ENCODE measurements at regions not wholly inside any gene's neighbourhood (a gene's known extent, or its start where the extent isn't known, plus 50 kb on each side); places are given as distances from the start of the nearest gene placed in this dataset.
A peak's percentile ranks its signal among the peaks of the same experiment; 100 is the strongest.
"Not testable (repeated sequence)": the region's sequence is repeated elsewhere in the genome, so short reads cannot be mapped to it uniquely, and the experiment has no call there.

DNA sequence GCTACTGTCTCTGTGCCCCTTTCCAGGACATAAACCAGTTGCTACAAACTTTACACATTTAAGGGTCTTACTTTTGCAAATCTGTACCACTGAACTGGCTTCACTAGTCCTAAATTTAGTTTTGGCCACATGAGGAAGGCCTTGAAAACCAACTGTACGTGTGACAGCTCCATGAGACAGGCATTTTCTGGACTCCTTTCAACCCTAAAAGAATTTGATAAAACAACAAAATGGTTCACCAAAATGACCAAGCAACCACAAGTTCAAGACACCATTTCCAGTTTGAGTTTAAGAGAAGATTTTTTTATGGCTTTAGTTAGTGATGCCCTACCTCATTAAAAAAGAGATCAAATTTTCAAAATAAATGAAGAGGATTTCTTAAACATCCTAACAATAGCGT, 246.4 kb downstream of the ZNF674 start:
- no peak for DNase-seq

- no peak for DNase-seq
Observed at GRCh38 chrX:46295963-46296362, 249.3 kb downstream of the ZNF674 start.

DNA sequence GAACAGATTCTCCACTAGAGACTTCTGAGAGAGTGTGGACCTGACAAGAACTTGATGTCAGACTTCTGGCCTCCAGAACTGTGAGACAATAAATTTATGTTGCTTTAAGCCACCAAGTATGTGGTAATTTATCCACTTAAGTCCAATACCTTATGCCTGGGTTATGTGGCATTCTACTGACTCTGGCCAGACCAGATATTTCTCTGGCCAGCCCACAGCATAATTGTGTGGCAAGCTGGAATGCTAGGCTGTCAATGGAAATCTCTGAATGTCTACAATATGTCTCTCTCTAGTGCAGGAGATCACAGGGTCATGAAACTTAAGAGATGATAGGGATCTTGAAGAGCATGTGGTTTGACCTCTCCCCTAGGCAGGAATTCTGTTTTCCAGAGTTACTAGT, 251.0 kb downstream of the ZNF674 start:
- no peak for DNase-seq

- no peak for DNase-seq
Observed at GRCh38 chrX:46279925-46280313, 265.3 kb downstream of the ZNF674 start.

DNA sequence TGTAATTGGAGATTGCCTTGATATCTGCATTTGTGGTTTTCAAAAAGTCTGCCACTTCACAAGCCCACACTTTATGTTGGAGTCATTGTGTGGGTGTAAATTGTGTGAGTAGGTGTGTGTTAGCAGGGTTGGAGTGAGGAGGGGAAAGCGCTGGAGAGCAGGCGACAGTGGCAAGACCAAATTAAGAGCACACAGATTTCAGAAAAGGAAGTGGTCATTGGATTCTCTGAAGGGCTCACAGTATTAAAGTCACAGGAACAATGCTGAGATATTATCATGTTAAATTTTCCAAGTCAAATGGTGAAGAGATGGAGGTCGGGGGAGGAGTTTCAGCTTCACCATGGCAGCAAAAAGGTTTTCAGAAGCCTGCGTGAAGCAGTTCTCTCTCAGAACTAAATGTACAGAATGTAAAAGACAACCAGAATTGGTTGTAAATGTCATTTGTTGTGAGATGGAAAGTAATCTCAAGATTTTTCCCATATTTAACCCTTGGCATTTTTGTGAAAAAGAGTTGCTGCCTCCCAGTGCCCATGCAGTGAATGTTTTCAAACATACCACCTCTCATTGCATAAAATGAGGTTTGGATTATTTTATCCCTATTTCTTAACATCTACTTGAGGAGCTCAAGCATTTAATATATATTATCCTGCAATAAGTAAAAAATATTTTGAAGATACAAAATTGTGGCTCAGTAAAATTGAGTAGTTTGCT, 265.9 kb downstream of the ZNF674 start:
- no peak for DNase-seq

GRCh38 chrX:46278572-46278971, 266.6 kb downstream of the ZNF674 start:
- DNase-seq, result no peak

DNA sequence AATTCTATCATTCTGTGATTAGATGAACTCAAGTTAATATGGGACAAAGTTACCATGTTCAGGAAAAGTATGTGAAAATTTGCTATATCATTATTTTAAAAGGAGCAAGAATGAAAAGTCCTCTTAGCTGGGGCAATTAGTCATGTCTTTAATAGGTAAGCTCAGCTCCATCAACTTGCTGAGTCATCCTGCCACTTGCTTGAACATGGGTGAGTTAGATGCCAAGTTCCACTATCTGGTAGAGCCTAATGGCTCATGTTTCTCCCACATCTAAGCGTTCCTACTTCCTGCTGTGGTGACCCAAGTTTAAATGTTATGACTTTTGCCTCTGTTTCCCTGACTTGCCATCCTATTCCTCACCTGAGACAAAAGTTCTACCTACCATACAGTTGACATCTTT, 276.8 kb downstream of the ZNF674 start:
- no peak for DNase-seq

- no peak for DNase-seq
Observed at GRCh38 chrX:46263494-46263893, 281.7 kb downstream of the ZNF674 start.

DNA sequence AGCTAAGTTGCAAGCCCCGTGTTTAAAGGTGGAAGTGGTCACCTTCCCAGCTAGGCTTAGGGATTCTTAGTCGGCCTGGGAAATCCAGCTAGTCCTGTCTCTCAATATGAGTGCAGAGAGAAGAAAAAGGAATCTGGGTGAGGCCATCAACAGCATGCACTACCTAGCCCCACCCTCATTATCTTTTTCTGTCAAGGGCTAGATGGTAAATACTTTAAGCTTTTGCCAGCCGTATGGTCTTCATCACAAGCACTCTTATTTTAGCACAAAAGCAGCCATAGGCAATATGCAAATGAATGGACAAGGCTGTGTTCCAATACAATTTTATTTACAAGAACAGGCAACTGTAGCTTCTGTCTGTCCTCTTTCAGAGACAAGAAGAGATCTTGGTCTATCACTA, 282.9 kb downstream of the ZNF674 start:
- DNase-seq, result no peak

- no peak for DNase-seq
Observed at GRCh38 chrX:46260499-46260898, 284.7 kb downstream of the ZNF674 start.

GRCh38 chrX:46258356-46258755, 286.9 kb downstream of the ZNF674 start:
- DNase-seq, result no peak

DNA sequence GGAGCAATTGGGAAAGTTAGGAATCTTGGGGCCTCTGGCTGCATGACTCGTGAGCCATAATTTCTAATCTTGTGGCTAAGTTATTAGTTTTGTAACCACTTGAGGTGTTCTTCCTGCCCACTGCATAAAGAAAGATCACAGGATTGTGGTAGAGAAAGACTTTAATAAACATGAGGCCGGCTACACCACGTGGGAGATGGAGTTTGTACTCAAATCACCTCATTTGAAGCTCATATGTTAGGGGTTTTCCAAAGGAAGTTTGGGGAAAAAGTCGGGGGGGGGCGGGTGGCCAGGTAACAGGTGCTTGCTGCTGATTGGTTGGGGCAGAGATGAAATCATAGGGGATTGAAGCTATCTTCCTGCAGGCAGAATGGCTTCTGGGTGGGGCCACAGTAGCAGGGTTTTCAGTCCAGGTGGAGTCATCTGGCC, 287.8 kb downstream of the ZNF674 start:
- DNase-seq, result peak; percentile 7

- DNase-seq, result no peak
Observed at GRCh38 chrX:46256875-46257274, 288.3 kb downstream of the ZNF674 start.

DNA sequence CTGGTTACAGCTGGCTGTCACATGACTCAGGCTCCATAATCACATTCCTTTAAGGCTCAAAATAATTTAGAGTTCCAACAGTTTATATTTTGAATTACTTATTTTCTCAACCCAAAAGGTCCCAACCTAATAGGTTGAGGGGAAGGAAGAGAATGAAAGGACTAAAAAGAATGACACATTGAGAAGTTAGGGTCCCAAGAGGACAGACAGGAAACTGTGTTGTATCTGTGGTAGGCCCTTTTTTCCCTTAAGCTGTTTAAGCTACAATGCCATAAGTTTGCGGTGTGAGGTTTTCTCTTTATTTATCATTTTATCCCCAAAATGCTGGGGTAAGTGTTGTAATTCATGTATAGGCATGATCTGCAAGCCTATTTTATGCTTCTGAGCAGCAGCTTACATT, 290.2 kb downstream of the ZNF674 start:
- no peak for DNase-seq

DNA sequence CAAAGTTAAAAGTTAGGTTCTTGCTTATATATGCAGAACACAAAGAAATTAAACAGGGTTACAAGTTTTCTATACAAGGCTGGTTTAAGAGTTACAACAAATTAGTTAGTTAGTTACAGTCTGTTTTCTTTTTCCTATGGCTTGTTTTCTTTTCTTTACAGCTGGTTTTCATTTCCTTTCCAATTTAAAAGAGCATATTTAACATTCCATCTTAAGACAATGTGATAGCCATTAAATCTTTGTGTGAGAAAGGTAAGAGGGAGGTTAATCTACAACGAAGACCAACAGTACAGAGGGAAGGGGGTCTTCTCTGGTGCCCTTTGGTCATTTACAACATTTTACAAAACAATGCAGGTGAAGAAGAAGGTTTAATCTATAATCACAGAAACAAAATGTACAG, 290.6 kb downstream of the ZNF674 start:
- DNase-seq, result no peak

DNA sequence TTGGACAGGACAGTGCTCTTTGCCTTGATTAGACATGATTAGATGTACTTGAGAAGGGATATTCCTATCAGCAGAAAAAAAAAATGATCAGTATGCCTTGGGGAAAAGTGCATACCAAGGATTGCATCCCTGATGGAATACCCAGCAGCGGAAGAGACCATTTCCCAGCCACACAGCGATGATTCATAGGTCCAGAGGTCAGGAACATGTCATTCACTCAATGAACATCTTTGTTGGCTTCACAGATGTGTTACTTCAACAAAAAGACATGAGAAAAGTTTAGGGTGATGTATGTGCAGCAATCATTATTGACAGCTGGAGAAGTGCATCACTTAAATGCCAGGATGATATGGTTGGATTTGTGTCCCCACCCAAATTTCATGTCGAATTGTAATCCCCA, 293.5 kb downstream of the ZNF674 start:
- no peak for DNase-seq

DNA sequence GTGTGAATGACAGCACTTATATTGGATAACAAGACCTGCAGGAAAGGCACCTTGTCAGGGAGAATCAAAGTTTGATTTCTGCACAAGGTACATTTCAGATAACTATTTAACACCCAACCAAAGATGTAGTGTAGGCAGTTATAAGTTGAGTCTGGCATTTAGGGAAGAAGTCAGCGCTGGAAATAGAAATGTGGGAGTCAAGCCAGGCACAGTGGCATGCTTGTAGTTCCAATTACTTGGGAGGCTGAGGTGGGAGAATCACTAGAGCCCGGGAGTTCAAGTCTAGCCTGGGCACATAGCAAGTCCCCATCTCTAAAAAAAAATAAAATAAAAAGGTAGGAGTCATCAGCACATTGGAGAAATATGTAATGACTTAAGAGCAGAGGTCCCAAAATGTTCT, 295.1 kb downstream of the ZNF674 start:
- no peak for DNase-seq

DNA sequence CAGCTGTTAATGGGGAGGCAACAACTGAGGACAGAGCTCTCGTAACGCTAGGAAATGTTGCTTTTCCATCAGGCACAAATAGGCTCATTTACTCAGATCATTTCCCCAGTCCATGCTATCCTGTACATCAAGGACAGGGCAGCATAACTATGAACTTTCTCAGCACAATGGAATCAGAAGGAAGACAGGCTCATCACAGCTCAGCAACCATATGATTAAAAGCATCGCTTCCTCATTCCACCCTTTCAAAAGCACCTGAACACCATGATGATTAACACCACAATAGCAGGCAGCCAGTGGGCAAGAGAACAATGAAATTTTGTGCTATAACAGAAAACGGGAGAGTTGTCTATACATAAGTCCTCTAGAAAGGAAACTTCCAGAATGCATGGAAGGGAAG, 297.8 kb downstream of the ZNF674 start:
- DNase-seq, result no peak

DNA sequence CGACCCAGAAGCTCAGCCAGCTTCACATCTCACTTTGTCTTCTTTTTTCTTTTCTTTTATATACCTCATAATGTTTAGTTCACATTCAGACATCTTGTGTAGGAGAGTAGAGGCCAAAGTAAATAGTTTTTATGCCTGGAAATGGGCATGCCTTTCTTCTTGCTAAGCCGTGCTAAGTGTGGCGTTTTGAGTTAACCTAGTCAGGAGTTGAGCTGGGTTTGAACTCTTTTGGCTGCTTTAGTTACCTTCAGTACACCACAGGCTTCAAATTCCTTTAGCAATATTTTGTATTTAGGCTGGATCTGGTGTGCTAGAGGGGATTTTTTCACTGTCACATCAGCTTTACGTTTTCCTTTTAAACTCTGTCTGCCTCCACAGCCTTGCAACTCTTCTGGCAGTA, 300.8 kb downstream of the ZNF674 start:
- DNase-seq, result no peak

GRCh38 chrX:46236411-46236810, 308.8 kb downstream of the ZNF674 start:
- DNase-seq, result no peak

GRCh38 chrX:46235778-46236177, 309.4 kb downstream of the ZNF674 start:
- DNase-seq, result no peak

GRCh38 chrX:46234775-46235174, 310.4 kb downstream of the ZNF674 start:
- no peak for DNase-seq

GRCh38 chrX:46228389-46228788, 316.8 kb downstream of the ZNF674 start:
- DNase-seq, result no peak

- no peak for DNase-seq
Observed at GRCh38 chrX:46226422-46226821, 318.8 kb downstream of the ZNF674 start.

DNA sequence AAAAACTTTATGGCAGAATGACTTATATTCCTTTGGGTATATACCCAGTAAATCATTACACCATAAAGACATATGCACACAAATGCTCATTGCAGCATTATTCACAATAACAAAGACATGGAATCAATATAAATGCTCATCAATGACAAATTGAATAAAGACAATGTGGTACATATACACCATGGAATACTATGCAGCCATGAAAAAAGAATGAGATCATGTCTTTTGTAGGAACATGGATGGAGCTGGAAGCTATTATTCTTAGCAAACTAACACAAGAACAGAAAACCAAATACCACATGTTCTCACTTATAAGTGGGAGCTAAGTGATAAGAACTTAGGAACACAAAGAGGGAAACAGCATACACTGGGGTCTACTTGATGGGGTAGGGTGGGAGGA, 321.7 kb downstream of the ZNF674 start:
- not testable (repeated sequence) for DNase-seq

All from CD4-positive, alpha-beta T cell treated with Interleukin-17A for 4 hours (primary cell).